ENCODE measurements at regions not wholly inside any gene's neighbourhood (a gene's known extent, or its start where the extent isn't known, plus 50 kb on each side); places are given as distances from the start of the nearest gene placed in this dataset.

DNA sequence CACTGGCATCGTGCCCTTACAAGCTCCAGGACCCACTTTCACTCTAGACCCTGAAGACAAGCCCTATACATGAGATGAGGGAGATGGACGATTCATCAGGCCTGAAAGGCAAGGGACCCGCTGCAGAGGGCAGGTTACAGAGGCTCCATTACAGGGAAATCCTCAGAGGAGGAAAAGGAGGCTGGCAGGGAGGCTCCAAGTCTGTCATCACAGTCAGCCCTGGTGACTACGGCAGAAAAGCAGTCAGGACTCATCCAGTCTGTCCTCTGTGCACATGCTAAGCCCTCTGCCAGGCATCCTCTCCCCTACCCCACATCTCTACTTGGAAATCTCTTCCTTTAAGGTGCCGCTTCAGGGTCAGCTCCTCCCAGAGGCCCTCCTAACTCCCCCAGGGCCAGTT is 197.7 kb upstream of the CDH5 start:
- TF ChIP-seq CTCF (IDR thresholded peaks at IDR 0.05; ENCODE audit: low read depth, low read length, poor library complexity, severe bottlenecking) (no peak), EZH2phosphoT487 (IDR thresholded peaks at IDR 0.05; ENCODE audit: borderline replicate concordance, low read length) (no peak)

Data from DOHH2 (cell line).